ENCODE measurements at regions not wholly inside any gene's neighbourhood (a gene's known extent, or its start where the extent isn't known, plus 50 kb on each side); places are given as distances from the start of the nearest gene placed in this dataset.
"Not testable (repeated sequence)": the region's sequence is repeated elsewhere in the genome, so short reads cannot be mapped to it uniquely, and the experiment has no call there.

- H3K27ac ChIP-seq (ENCODE audit: low read length); H3K9ac ChIP-seq (ENCODE audit: low read length); H3K4me3 ChIP-seq (ENCODE audit: low read length); H3F3A ChIP-seq (ENCODE audit: insufficient read depth, low read length, poor library complexity, severe bottlenecking); H3K79me2 ChIP-seq (replicated peaks; ENCODE audit: insufficient read depth, low read length); H4K20me1 ChIP-seq (ENCODE audit: insufficient read depth); H3K9me2 ChIP-seq (ENCODE audit: insufficient read depth, low read length); H2AFZ ChIP-seq (ENCODE audit: low read depth, low read length); H3K4me2 ChIP-seq (ENCODE audit: low read length); H3K27me3 ChIP-seq (ENCODE audit: insufficient read depth, low read depth, low read length); H3K36me3 ChIP-seq (ENCODE audit: insufficient read depth, low read length); H3K9me3 ChIP-seq (ENCODE audit: low read length): not testable (repeated sequence)
These were observed 896.0 kb downstream of the TUBA3C start for GRCh38 chr13:18285663-18286062.

- not testable (repeated sequence) for H3K9me3 ChIP-seq (ENCODE audit: low read length)
These were observed 897.6 kb downstream of the TUBA3C start for GRCh38 chr13:18284040-18284439.

GRCh38 chr13:18281829-18282597, 899.6 kb downstream of the TUBA3C start:
- H3K4me2 ChIP-seq (ENCODE audit: low read length); H3K9ac ChIP-seq (ENCODE audit: low read length); H3K9me2 ChIP-seq (ENCODE audit: insufficient read depth, low read length); H3K9me3 ChIP-seq (ENCODE audit: low read length); H3K36me3 ChIP-seq (ENCODE audit: insufficient read depth, low read length); H3F3A ChIP-seq (ENCODE audit: insufficient read depth, low read length, poor library complexity, severe bottlenecking); H4K20me1 ChIP-seq (ENCODE audit: insufficient read depth); H3K4me3 ChIP-seq (ENCODE audit: low read length); H2AFZ ChIP-seq (ENCODE audit: low read depth, low read length); H3K27ac ChIP-seq (ENCODE audit: low read length); H3K79me2 ChIP-seq (replicated peaks; ENCODE audit: insufficient read depth, low read length); H3K27me3 ChIP-seq (ENCODE audit: insufficient read depth, low read depth, low read length): not testable (repeated sequence)

More at GRCh38 chr13:18284040-18284439, 897.6 kb downstream of the TUBA3C start:
- H3K9ac ChIP-seq (ENCODE audit: low read length); H3K27me3 ChIP-seq (ENCODE audit: insufficient read depth, low read depth, low read length); H3F3A ChIP-seq (ENCODE audit: insufficient read depth, low read length, poor library complexity, severe bottlenecking); H3K4me3 ChIP-seq (ENCODE audit: low read length); H4K20me1 ChIP-seq (ENCODE audit: insufficient read depth); H3K79me2 ChIP-seq (replicated peaks; ENCODE audit: insufficient read depth, low read length); H3K36me3 ChIP-seq (ENCODE audit: insufficient read depth, low read length); H2AFZ ChIP-seq (ENCODE audit: low read depth, low read length); H3K9me2 ChIP-seq (ENCODE audit: insufficient read depth, low read length); H3K27ac ChIP-seq (ENCODE audit: low read length); H3K4me2 ChIP-seq (ENCODE audit: low read length): not testable (repeated sequence)

GRCh38 chr13:18280904-18281828, 900.5 kb downstream of the TUBA3C start:
- not testable (repeated sequence) for H3F3A ChIP-seq (ENCODE audit: insufficient read depth, low read length, poor library complexity, severe bottlenecking); H3K9me3 ChIP-seq (ENCODE audit: low read length); H3K27me3 ChIP-seq (ENCODE audit: insufficient read depth, low read depth, low read length); H2AFZ ChIP-seq (ENCODE audit: low read depth, low read length); H3K79me2 ChIP-seq (replicated peaks; ENCODE audit: insufficient read depth, low read length); H3K4me3 ChIP-seq (ENCODE audit: low read length); H3K27ac ChIP-seq (ENCODE audit: low read length); H3K4me2 ChIP-seq (ENCODE audit: low read length); H3K36me3 ChIP-seq (ENCODE audit: insufficient read depth, low read length); H3K9me2 ChIP-seq (ENCODE audit: insufficient read depth, low read length); H3K9ac ChIP-seq (ENCODE audit: low read length); H4K20me1 ChIP-seq (ENCODE audit: insufficient read depth)

- not testable (repeated sequence) for H3K36me3 ChIP-seq (ENCODE audit: insufficient read depth, low read length); H2AFZ ChIP-seq (ENCODE audit: low read depth, low read length); H3K9me2 ChIP-seq (ENCODE audit: insufficient read depth, low read length); H3F3A ChIP-seq (ENCODE audit: insufficient read depth, low read length, poor library complexity, severe bottlenecking); H3K9me3 ChIP-seq (ENCODE audit: low read length); H3K27me3 ChIP-seq (ENCODE audit: insufficient read depth, low read depth, low read length); H3K4me2 ChIP-seq (ENCODE audit: low read length); H3K4me3 ChIP-seq (ENCODE audit: low read length); H3K79me2 ChIP-seq (replicated peaks; ENCODE audit: insufficient read depth, low read length); H4K20me1 ChIP-seq (ENCODE audit: insufficient read depth); H3K27ac ChIP-seq (ENCODE audit: low read length); H3K9ac ChIP-seq (ENCODE audit: low read length)
These were observed 901.7 kb downstream of the TUBA3C start for GRCh38 chr13:18279971-18280370.

GRCh38 chr13:18277372-18277771, 904.3 kb downstream of the TUBA3C start:
- H3F3A ChIP-seq (ENCODE audit: insufficient read depth, low read length, poor library complexity, severe bottlenecking); H3K9me3 ChIP-seq (ENCODE audit: low read length); H2AFZ ChIP-seq (ENCODE audit: low read depth, low read length); H3K9ac ChIP-seq (ENCODE audit: low read length); H3K79me2 ChIP-seq (replicated peaks; ENCODE audit: insufficient read depth, low read length); H3K4me2 ChIP-seq (ENCODE audit: low read length); H3K27ac ChIP-seq (ENCODE audit: low read length); H4K20me1 ChIP-seq (ENCODE audit: insufficient read depth); H3K27me3 ChIP-seq (ENCODE audit: insufficient read depth, low read depth, low read length); H3K4me3 ChIP-seq (ENCODE audit: low read length); H3K9me2 ChIP-seq (ENCODE audit: insufficient read depth, low read length); H3K36me3 ChIP-seq (ENCODE audit: insufficient read depth, low read length): not testable (repeated sequence)

- H3K9me2 ChIP-seq (ENCODE audit: insufficient read depth, low read length): not testable (repeated sequence)
These were observed 905.3 kb downstream of the TUBA3C start for GRCh38 chr13:18276280-18276679.

More at GRCh38 chr13:18276280-18276679, 905.3 kb downstream of the TUBA3C start:
- H2AFZ ChIP-seq (ENCODE audit: low read depth, low read length); H3K9ac ChIP-seq (ENCODE audit: low read length); H3K9me3 ChIP-seq (ENCODE audit: low read length); H3K4me2 ChIP-seq (ENCODE audit: low read length); H3K27me3 ChIP-seq (ENCODE audit: insufficient read depth, low read depth, low read length); H3K79me2 ChIP-seq (replicated peaks; ENCODE audit: insufficient read depth, low read length); H3K36me3 ChIP-seq (ENCODE audit: insufficient read depth, low read length); H3F3A ChIP-seq (ENCODE audit: insufficient read depth, low read length, poor library complexity, severe bottlenecking); H4K20me1 ChIP-seq (ENCODE audit: insufficient read depth); H3K4me3 ChIP-seq (ENCODE audit: low read length); H3K27ac ChIP-seq (ENCODE audit: low read length): not testable (repeated sequence)
